CD4-positive, alpha-beta T cell treated with Interleukin-2 at 100 ng/mL for 4 hours (primary cell): ENCODE measurements at regions not wholly inside any gene's neighbourhood (a gene's known extent, or its start where the extent isn't known, plus 50 kb on each side); places are given as distances from the start of the nearest gene placed in this dataset.
"Not testable (repeated sequence)": the region's sequence is repeated elsewhere in the genome, so short reads cannot be mapped to it uniquely, and the experiment has no call there.

Source experiments
- DNase-seq: peaks from one replicate; pipeline ENCODE4 v3.0.0-alpha.2; 2020; ENCODE audit warnings: low spot score

DNA sequence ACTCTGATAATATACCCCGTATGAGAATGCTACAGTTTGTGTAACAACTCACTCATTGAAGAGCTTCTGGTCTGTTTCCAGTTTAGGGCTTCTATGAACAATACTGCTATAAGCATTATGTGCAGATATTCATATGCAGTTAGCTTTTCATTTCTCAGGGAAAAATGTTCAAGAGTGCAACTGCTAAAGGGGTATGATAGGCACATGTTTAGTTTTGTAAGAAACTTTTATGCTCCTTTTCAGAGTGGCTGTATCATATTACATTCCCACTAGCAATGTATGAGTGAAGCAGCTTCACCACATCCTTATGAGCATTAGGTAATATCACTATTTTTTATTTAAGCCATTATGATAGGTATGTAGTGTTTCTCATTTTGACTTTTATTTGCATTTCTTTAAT is 182.6 kb upstream of the CXCL12 start:
- DNase-seq = no peak

DNA sequence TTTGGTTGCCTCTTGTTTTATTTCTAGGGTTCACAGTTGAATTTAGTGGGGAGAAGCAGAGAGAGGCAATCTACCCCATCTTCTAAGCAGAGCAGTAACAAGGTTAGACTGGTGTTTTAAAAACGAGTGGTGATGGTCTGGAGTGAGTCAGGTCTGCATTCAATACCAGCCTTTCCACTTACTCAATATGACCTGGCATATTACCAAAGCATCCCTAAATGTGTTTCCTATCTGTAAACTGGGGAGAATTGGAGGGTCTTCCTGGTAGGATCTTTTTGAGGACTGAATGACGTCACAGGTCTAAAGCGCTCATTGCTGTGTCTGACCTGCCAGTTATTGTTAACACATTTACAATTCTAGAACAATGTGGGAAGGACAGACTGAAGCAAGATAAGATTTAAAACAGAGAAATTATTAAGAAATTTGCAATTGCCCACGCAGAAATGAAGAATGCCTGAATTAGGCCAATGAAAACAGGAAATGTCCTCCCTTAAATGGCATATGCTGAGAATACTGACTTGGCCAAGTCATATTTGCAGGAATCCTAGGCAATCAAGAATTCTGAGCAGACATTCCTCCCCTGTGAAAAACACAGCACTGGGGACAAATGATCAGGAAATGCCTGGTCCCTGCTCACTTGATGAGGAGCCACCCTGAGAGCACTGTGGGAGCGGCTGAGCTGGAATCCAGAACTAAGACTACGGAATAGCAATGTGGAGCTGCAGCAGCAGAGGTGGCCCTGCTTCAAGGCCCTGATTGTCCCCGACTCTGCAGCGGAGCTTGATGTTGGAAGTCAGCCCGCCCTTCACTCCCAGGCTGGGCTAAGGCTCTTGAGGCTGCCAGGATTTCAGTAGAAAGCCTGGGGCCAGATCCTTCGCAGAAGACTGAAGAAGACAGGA is 184.5 kb upstream of the CXCL12 start:
- no peak for DNase-seq

DNA sequence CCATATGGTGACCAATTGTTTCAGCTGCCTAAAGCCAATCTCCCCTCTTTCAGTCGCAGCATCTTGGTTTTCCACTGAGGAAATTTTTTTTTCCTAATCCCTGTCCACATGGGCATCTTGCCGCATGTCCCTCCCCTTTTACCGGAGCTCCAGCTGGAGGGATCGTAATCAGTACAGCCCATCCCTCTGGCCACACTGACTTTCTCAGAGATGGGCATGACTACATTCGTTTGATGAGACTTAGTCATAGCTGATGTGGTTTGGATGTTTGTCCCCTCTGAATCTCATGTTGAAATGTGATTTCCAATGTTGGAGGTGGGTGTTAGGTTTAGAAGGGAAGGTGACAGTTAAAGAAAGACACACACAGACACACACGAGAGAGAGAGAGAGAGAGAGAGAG is 186.8 kb upstream of the CXCL12 start:
- no peak for DNase-seq

DNA sequence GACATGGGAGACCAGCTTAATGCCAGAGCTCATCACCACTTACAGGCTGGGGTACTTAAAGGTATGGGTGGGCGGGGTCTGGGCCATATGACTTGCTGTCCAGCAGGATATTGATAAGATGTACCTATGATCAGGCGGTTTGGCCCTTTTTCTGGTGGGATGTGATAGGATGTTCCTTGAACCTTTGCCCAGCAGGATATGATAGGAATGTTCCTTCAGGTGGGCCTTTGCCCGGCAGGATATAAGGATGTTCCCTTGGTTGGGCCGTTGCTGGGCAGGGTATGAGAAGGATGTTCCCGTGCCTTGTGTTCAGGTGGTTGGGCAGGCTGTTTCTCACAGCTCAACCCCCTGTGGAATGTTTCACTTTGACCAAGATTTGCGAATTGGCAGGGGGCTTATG is 187.2 kb upstream of the CXCL12 start:
- DNase-seq = no peak

DNA sequence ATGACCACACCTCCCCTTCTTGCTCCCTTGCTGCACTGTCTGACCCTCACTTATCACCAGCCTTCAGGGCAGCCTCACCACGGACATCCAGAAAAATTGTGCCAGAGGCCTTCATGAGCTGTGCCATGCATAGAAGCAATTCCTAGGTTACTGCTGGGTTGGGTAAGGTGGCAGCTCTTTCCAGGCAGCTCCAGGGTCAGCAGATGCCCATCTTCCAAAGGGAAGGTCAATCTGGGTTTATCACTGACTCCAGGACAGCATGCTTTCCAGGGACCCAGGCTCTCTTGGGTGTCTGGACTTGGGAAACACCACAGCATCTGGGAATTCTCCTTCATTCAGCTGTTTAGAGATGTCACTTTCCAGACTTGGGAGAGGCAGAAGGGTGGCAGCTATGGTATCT is 188.9 kb upstream of the CXCL12 start:
- no peak for DNase-seq

DNA sequence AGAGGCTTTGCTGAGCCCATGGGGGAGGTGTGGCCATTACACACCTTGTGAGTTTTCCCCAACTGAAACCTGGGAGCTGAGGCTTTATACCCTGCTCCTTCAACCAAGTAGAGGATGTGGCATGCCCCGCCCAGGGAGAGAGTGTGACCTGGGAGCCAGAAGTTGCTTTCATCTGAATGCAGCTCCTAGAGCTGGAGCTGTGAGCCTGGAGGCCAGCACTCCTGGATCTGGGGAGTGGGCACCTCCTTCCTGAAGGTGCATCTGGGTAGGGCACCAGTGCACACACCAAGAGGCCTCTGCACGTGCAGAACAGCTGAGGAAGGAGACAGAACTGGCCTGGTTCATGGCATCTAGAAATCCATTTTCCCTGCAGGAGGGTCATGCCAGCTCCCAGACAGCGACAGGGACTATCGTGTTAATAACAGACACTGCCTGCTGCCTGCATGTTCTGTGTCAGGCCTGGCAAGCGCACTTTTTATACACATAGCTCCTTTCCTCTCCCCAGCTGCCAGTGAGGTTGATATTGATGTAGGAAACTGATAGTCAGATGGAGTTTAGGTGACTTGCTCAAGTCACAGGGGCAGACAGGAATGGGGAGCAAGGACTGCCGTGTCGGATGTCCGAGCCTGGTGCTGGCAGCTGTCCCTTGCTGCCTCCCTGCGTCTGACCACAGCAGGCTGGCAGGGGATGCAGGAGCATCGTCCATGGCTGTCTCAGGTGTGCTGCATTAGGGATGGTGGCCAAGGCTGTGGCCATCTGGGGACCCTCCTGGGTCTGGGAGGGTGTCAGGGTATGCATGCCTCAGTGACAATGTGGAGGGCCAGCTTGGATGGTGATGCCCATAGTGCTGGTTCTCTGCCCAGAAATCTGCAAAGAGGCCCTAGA is 189.9 kb upstream of the CXCL12 start:
- DNase-seq = no peak

DNA sequence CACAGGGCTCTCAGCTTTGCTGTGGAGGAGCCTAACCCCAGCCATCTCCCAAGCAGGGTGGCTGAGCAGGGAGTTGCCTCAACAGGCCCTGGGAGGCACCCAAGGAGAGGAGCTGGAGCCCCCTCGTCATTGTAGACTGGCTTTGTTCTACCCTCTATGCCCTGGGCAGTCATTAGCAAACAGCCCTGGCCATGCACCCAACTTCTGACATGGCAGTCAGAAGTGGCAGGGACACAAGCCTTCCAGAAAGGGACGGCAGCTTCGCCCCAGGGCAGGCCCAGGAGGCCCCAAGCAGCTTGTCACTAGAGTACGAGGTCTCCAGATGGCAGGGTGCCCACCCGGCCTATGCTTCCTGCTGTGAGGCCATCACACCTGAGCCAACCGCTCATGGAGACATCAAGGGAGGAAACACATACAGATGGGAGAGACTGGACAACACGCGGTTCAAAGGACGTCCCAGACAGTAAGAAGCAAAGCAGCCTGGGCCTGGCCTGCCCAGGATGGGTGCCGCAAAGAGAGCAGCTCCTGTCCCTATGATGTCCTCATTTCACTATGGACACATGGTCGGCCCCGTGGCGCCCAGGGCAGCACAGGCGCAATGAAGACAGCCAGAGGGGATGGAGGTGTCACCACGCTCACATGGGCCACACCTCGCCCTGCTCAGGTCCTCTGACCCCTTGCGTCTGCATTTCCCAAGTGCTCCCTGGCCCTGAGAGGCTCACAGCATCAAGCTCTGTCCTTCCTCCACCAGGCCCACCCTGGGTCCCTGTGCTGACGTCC is 190.9 kb upstream of the CXCL12 start:
- no peak for DNase-seq

DNA sequence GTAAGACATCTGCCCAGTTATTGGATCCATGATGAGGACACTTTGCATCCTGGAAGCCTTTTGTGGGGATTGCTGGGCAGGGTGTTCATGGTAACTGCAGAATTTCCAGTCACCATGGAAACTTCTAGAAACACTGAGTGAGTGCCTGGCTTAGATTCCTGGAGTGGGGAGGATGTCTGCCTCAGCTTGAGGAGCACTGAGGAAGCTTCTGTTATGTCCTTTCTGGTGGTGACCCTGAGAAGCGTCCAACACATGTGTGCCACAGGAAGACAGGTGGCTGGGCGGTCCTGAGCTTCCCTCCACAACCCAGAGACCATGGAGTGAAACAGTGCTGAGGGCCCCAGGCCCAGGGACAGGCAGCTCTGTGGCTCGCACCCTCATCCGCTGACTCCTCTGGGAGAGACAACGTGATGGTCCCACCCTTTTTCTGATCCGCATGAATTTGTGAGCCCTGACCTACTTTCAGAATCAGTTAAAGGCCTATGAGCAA is 191.8 kb upstream of the CXCL12 start:
- peak; percentile 58 for DNase-seq

DNA sequence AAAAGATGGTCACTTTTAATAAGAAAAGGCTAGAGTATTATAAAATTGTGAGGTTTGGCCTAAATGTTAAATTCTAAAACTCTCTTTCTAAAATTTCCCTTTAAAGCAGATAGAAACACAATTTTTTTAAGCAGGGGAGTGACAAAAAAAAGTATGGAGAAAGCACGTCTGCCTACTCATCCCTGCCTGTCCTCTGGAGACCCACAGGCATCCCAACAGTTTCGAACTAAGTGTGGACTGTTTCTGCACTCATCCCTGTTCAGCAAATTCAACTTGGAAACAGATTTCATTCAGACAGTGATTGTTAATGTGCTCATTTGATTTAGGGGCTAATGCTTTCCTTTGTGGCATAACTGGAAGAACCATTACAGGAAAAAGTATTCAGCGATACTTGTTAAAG is 192.6 kb upstream of the CXCL12 start:
- DNase-seq = no peak

DNA sequence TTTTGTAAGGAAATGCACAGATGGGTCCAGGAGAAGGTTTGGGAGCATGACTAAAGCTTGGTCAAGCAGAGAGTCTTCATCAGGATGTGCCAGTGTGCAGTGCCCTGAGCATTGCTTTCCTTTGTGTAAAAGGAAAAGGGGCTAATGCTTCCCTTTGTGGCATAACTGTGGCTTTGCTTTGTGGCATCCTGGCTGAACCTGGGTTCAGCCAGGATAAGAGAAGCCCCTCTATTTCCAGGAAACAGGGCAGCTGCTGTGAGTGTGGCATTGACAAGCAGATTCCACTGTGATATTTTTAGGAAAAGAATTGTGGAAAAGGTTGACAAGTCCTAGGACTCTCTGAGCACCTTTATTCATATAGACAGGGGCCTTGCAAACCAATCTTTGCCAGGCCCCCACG is 193.4 kb upstream of the CXCL12 start:
- DNase-seq = no peak

DNA sequence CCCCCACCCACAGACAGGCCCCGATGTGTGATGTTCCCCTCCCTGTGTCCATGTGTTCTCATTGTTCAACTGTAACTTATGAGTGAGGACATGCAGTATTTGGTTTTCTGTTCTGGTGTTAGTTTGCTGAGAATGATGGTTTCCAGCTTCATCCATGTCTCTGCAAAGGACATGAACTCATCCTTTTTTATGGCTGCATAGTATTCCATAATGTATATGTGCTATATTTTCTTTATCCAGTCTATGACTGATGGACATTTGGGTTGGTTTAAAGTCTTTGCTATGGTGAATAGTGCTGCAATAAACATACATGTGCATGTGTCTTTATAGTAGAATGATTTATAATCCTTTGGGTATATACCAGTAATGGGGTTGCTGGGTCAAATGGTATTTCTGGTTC is 194.1 kb upstream of the CXCL12 start:
- not testable (repeated sequence) for DNase-seq

DNA sequence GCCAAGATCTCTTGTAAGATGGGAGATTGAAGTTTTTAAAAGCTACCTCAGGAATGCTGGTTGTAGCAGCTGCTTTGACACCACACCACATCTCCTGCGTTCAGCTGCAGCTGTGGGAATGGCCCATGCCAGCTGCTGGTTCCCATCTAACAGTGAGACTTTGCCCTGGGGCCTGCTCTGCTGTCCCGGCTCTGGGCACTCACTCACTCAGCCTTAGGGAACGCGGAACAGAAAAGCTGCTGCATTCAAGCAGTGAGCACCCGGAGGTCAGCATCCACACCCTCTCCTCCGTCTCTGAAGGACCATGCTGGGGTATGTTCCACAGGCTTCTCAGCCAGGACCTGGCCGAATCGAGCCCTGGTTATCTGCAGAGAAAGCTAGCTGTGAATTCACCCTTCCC is 197.1 kb upstream of the CXCL12 start:
- no peak for DNase-seq

DNA sequence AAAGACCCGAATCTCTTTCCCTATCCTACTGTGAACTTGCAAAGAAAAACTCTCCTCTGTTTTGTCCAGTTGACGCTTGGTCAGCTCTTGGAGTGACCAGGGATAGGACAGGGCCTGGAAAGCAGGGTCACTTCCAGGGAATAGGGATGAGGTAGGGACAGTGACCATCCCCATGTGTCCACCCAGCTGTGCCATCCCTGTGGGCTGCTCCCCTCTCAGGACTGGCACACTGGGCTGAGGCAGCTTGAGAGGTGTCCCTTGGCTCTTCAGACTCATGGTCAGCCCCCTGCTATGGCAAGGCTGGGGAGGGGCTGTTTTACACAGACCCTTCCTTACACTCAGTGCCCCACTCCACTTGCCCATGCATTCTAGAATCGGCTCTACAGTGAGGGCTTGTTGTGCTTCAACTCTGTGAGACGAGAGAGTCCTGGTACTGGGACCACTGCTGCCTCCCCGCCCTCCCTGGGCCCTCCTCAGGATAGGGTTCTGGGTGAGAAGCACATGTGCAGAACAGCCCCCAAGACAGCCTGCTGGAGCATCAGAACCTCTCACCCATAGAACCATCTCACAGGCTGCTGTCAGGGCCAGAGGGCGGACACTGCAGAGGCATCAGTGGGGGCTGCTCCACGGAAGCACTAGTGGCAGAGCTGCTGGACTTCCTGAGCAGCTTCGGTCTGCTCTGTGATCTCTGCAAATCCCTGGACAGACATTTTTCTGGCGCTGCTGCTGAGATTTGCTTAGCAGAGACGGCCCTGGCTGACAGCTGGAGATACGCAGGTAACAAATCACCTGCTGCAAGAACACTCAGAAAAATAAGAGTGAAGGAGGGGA is 202.8 kb upstream of the CXCL12 start:
- no peak for DNase-seq

DNA sequence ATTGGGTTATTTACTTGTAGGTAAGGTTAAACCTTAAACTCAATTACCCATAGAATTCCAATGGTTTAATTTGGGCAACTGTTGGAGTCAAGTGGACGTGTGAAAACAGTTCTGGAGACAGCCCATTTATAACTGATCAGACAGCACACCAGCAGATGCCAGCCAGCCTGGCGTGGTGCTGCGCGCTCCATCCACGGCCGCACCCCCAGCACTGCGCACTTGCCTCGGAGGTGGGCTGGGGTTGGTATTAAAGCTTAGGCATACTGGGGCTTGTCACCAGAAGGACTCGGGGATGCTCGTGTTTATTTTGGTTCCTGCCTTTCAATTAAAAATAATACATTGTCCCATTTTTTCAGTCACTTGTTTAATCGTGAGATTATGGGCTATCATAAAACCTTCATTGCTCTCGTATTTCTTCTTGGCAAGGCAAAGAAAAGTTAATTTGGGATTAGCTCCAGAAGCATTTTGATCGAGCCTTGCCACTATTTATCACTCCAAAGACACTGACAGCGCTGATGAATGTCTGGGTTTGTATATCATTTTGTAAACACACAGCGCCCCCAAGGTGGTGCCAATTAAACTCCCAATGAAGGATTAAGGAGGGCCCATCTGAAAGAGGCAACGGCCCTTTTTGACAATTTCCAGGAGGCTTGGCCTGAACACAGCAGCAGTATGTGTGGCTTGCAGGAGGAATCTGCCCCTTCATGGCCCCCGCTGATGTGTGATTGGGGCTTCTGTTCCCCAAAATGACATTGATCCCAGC is 204.5 kb upstream of the CXCL12 start:
- no peak for DNase-seq

DNA sequence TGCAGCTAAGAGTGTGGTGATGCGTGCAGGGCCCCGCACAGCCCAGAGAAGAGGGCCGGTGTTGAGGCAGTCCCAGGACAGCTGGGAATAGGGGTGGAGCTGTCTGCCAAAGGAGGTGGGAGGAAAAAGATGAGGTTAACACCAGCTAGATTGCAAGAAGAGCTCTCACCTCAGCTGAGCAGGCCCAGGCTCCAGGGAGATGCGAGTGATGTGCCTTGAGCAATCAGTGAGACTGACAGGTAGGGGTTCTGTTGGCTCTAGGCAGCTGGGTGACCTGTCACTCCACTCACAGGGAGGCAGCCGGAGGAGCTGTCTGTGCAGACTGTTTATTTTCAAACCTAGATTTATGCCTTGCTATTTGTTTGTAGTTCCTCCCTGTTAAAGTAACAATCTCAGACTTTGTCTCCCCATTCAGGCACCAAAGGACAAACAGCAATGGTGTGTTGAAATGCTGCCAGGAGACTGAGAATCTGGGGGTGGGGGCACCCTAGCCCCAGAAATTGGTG is 205.1 kb upstream of the CXCL12 start:
- no peak for DNase-seq

DNA sequence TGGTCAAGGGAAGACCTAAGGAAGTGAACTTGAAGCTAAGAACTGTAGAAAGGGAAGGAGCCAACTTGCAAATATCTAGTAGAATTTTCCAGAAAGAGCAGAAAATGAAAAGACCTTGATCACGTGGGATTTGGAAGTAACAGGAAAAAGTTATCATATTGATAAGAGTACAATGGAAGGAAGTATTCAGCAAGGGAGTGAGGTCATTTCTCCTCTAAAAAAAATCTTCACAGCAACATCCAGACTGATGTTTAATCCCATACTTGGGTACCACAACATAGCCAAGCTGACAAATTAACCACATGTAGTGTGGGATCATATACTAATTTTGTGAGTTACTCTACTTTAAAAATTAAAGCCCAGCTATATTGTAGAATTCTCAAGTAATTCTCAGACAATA is 207.0 kb upstream of the CXCL12 start:
- DNase-seq = no peak

DNA sequence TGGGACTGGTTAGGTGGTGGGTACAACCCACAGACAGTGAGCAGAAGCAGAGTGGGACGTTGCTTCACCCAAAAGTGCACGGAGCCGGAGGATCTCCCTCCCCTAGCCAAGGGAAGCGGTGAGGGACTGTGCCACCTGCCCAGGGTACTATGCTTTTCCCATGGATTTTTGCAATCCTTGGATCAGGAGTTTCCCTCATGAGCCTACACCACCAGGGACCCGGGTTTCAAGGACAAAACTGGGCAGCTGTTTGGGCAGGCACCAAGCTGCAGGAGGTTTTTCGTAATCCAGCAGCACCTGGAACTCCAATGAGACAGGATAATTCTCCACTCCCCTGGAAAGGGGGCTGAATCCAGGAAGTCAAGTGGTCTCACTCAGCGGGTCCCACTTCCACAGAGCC is 209.1 kb upstream of the CXCL12 start:
- no peak for DNase-seq

DNA sequence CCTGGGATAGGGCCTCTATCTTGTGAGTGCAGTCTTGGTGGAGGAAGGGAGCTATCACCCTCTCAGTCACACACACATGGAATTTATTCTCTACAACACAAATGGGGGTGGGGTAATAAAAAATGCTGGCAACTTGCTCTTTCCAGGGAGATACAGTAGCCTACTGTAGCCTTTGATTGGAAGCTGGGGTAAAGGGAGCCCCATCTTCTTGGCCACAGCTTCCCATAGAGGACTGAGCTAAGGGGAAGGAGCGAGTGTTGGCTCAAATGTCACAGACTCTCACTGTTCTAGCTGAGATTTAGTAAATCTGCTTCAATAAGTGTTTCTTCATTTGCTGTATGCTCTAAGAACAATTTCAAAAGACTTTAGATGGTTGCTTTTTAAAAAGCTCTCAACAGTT is 222.2 kb upstream of the CXCL12 start:
- DNase-seq = no peak

DNA sequence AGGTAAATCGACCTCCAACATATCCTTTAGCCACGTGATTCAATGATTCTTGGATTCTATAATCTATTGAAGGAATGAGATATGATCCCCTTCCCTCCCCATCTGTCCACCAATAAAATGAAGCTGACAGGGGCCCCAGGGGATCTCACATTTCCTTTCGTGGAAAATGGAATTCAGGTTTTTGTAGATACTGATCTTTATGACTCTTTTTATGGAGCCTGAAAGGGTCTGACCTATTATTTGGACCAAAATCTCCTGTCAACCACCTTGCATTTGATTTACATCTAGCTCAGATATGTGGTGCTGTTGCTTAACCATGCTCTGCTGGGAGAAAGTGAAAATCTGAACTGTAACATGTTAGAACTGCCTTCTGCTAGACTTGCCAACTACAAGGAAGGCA is 234.0 kb upstream of the CXCL12 start:
- no peak for DNase-seq

DNA sequence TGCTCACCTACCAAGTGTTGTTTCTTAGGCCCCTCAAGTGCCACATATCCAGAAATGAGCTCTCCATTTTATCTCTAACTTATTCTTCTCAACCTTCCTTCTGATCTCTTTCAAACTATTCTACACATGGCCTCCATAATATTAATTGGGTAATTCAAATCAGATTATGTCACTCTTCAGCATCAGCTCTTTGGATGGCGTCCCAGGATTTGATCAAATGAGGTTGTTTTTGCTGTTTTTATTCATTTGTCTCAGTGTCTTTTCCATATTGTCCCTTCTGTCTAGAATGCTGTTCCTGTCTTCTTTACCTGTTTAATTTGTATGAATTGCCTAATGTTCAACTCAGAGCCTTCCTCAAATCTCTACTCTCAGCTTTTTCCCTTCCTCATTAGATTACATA is 234.6 kb upstream of the CXCL12 start:
- no peak for DNase-seq
